ENCODE measurements at regions not wholly inside any gene's neighbourhood (a gene's known extent, or its start where the extent isn't known, plus 50 kb on each side); places are given as distances from the start of the nearest gene placed in this dataset.
A peak's percentile ranks its signal among the peaks of the same experiment; 100 is the strongest.

- no peaks in the 10 kb centered on the region for H3K36me3 ChIP-seq (replicated peaks in 1 of 2; ENCODE audit: control insufficient read depth in 1 of 2, insufficient read depth in 2 of 2, low read length in 2 of 2)
- H3K27ac ChIP-seq (ENCODE audit: extremely low read length, insufficient read depth, low read length): no peak overlapping the region
- H3K9me3 ChIP-seq (ENCODE audit: low read length): no peaks in the 10 kb centered on the region
- no peak overlapping the region for H2AFZ ChIP-seq (ENCODE audit: low read length)
- in situ Hi-C loops (cut with HindIII; ENCODE audit: extremely low pct_ligation_motif_present, low pct_unique_long_range_greater_than_20kb) (no loop called here), intact Hi-C loops (cut with micrococcal nuclease; ENCODE audit: unreplicated experiment) (no loop called here)
- no peak overlapping the region for H3K9ac ChIP-seq (ENCODE audit: insufficient read depth, low read depth, low read length)
- no peak overlapping the region for H3K4me3 ChIP-seq (replicated peaks in 1 of 3; ENCODE audit: insufficient read depth in 1 of 3, low read depth in 2 of 3, low read length in 3 of 3)
- POLR2A ChIA-PET: no interaction called here
- DNase-seq (ENCODE audit: low spot score) (peak; percentile 26), ATAC-seq (peak; percentile 93), FAIRE-seq (no peak)
- H3K79me2 ChIP-seq (ENCODE audit: insufficient read depth, low read length): no peaks in the 10 kb centered on the region
- H3K4me2 ChIP-seq (ENCODE audit: low read depth, low read length): no peak overlapping the region
- 34% methylated on average over 3 of the region's 3 CpGs for WGBS (ENCODE audit: low lambda C conversion rate)
- no peaks in the 10 kb centered on the region for H3K4me1 ChIP-seq (ENCODE audit: insufficient read depth, low read length)
- CTCF ChIA-PET (ENCODE audit: low intra/inter-chr PET ratio, low total read pairs): no interaction called here
- BruUV-seq (replicated peaks): no TSS peak
- H3K27me3 ChIP-seq (ENCODE audit: control insufficient read depth in 1 of 2, insufficient read depth in 2 of 2, low read length in 2 of 2): no peaks in the 10 kb centered on the region; a peak in 2 of 5 replicates
- no peaks in the 10 kb centered on the region for H4K20me1 ChIP-seq (ENCODE audit: insufficient read depth, low read length)
- TF ChIP-seq ATM (IDR thresholded peaks at IDR 0.05; ENCODE audit: borderline replicate concordance) (no peak), PHB2 (IDR thresholded peaks at IDR 0.05; ENCODE audit: partially characterized antibody) (no peak), FOXM1 (CRISPR knock-in tag; IDR thresholded peaks at IDR 0.05) (no peak), STAG1 (CRISPR knock-in tag; IDR thresholded peaks at IDR 0.05) (peak; percentile 67), ZNF530 (CRISPR knock-in tag; IDR thresholded peaks at IDR 0.05; ENCODE audit: low read depth) (no peak), HOXA7 (CRISPR knock-in tag; IDR thresholded peaks at IDR 0.05) (no peak), CTCF (CRISPR knock-in tag; IDR thresholded peaks at IDR 0.05) (peak; percentile 62), HNF4A (CRISPR knock-in tag; IDR thresholded peaks at IDR 0.05) (0 out of 2 replicates have a peak, but pooled peaks have one; percentile 12), SMC3 (IDR thresholded peaks at IDR 0.05; ENCODE audit: low read length) (peak; percentile 41; the same call in 1 of the 2 replicates), PCBP2 (optimal IDR thresholded peaks at IDR 0.05; ENCODE audit: low read depth, low read length, poor library complexity, severe bottlenecking) (no peak), NFAT5 (CRISPR knock-in tag; IDR thresholded peaks at IDR 0.05) (no peak), ZBTB20 (CRISPR knock-in tag; IDR thresholded peaks at IDR 0.05; ENCODE audit: borderline replicate concordance, low read depth) (no peak), MEIS1 (CRISPR knock-in tag; IDR thresholded peaks at IDR 0.05; ENCODE audit: borderline replicate concordance) (no peak), SIN3A (IDR thresholded peaks at IDR 0.05; ENCODE audit: borderline replicate concordance, low read depth, low read length) (no peak), FOXJ3 (CRISPR knock-in tag; IDR thresholded peaks at IDR 0.05; ENCODE audit: borderline replicate concordance) (no peak), PATZ1 (CRISPR knock-in tag; IDR thresholded peaks at IDR 0.05) (no peak), ZNF335 (CRISPR knock-in tag; IDR thresholded peaks at IDR 0.05) (no peak)
Observed at GRCh38 chr1:185559684-185560331, 174.4 kb upstream of the HMCN1 start.
